WI38 (cell line): ENCODE measurements at regions not wholly inside any gene's neighbourhood (a gene's known extent, or its start where the extent isn't known, plus 50 kb on each side); places are given as distances from the start of the nearest gene placed in this dataset.

ENCODE experiments used
- H3K4me3 ChIP-seq: 2 replicates; pipeline ENCODE4 v1.5.1; 2011; ENCODE audit warnings: low read depth, mild to moderate bottlenecking, control low read depth, low read length
- TF ChIP-seq, protein P1 (sequence below): IDR thresholded peaks from 2 replicates; pipeline ENCODE4 v1.5.1; 2012; ENCODE audit warnings: low read depth, mild to moderate bottlenecking, control low read depth, low read length

DNA sequence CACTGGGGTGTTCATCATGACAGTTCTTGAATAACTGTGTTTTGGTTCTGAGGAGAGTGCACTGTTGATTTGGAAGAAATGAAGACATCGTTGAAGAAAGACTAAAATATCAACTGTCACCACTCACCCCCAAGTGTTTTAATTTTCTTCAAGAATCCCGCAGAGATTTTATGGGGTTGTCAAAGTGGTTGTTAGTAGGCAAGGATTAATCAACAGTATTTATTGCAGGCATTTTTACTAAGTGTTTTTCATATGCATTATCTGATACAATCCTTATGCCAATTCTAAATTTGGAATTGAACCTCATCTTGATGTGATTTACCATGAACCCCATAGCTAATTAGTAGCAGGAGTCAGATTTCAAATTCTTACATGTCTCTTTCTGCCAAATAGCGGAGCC lies 63.7 kb upstream of the OBI1 start:
- H3K4me3 ChIP-seq: no peak overlapping the region
- TF ChIP-seq, protein P1, sequence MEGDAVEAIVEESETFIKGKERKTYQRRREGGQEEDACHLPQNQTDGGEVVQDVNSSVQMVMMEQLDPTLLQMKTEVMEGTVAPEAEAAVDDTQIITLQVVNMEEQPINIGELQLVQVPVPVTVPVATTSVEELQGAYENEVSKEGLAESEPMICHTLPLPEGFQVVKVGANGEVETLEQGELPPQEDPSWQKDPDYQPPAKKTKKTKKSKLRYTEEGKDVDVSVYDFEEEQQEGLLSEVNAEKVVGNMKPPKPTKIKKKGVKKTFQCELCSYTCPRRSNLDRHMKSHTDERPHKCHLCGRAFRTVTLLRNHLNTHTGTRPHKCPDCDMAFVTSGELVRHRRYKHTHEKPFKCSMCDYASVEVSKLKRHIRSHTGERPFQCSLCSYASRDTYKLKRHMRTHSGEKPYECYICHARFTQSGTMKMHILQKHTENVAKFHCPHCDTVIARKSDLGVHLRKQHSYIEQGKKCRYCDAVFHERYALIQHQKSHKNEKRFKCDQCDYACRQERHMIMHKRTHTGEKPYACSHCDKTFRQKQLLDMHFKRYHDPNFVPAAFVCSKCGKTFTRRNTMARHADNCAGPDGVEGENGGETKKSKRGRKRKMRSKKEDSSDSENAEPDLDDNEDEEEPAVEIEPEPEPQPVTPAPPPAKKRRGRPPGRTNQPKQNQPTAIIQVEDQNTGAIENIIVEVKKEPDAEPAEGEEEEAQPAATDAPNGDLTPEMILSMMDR: no peak

DNA sequence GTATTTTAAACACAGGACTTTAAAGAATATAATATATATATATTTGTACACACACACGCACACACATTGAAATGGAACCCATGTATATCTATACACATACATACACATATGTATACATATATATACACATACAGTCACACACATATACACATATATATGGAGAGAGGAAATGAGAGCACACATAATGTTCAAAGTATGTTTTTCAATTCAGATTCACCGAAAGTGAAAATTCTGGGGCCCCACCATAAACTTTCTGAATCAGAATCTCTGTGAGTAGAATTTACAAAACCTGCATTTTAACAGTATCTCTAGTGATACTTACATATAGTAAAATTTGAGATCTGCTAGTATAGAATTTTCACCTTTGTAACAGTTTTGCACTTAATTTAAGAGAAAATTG lies 60.4 kb upstream of the OBI1 start:
- no peak overlapping the region for H3K4me3 ChIP-seq
- TF ChIP-seq, protein P1: no peak

DNA sequence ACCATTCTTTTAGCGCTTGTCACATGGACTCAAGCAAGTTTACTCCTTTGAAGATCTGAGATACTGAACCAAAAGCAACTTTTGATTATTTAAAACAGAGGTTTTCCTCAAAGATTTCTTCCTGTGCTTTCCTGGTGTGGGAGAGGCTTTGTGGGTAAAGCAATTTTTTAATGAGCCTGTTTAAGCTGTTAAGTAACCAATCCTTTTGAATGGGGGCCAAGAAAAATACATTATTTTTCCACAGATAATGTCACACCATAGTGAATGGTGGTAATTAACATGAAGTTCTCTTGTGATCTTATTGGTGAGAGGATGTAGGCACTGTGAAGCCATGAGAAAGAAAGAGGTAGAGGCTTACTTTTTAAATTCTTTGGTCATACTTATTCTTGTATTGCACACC lies 55.8 kb upstream of the OBI1 start:
- TF ChIP-seq, protein P1: no peak
- no peak overlapping the region for H3K4me3 ChIP-seq

DNA sequence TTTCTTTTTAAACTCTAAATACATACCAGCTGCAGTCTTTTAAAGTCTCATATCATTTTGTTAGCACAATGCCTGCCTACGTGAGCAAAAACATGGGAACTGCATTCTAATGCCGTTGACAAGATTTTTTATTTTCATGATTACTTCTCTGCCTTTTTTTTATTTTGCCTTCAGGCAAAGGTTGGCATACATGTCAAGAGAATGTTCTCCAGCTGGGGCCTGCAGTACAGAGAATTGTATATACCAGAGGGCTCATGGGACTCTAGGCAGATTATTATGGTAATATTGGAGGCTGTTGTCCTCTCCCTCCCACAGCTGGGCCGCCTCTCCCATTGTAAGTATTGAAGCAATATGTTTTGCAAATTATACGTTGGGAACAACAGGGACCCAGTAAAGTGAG lies 53.9 kb upstream of the OBI1 start:
- no peak overlapping the region for H3K4me3 ChIP-seq
- TF ChIP-seq, protein P1: no peak

DNA sequence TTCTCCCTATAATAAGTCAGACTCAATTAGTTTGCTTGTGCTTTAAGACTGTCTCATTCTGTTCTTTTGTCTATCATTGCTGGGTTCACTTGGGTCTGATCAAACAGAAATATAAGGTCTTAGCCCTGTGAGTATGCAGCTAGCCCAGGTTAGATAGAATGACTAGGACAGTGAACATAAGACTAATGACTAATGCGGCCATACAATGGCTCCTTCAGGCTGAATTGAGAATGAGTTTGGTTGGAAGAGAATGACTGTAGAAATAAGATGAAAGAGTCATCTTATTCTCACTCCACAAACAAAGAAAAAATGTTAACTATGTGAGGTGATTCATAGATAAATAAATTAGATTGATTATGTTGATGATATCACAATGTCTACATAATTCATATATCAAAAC lies 50.1 kb upstream of the OBI1 start:
- no peak overlapping the region for H3K4me3 ChIP-seq
- TF ChIP-seq, protein P1: no peak
